HEK293T (cell line): ENCODE measurements at regions not wholly inside any gene's neighbourhood (a gene's known extent, or its start where the extent isn't known, plus 50 kb on each side); places are given as distances from the start of the nearest gene placed in this dataset.

Source experiments
- ARNT ChIP-seq: fragments of 450-650 bp; IDR thresholded peaks from 2 replicates; pipeline ENCODE4 v1.6.1; 2017; ENCODE audit warnings: mild to moderate bottlenecking
- BHLHE40 ChIP-seq: fragments of 450-650 bp; IDR thresholded peaks from 2 replicates; pipeline ENCODE4 v1.6.1; 2016; ENCODE audit warnings: mild to moderate bottlenecking, moderate library complexity, borderline replicate concordance
- CTBP1 ChIP-seq: fragments of 450-650 bp; IDR thresholded peaks from 2 replicates; pipeline ENCODE4 v1.6.1; 2016; ENCODE audit warnings: borderline replicate concordance
- ELF4 ChIP-seq: fragments of 450-650 bp; IDR thresholded peaks from 2 replicates; pipeline ENCODE4 v1.6.1; 2017; ENCODE audit warnings: antibody characterized with exemption
- FOXA1 ChIP-seq: fragments of 450-650 bp; IDR thresholded peaks from 2 replicates; pipeline ENCODE4 v1.6.1; 2016; ENCODE audit warnings: mild to moderate bottlenecking
- FOXK2 ChIP-seq: fragments of 450-650 bp; IDR thresholded peaks from 2 replicates; pipeline ENCODE4 v1.6.1; 2016; ENCODE audit warnings: mild to moderate bottlenecking
- FOXM1 ChIP-seq: fragments of 450-650 bp; IDR thresholded peaks from 2 replicates; pipeline ENCODE4 v1.6.1; 2017; ENCODE audit warnings: mild to moderate bottlenecking, borderline replicate concordance
- HDGF ChIP-seq: fragments of 450-650 bp; IDR thresholded peaks from 2 replicates; pipeline ENCODE4 v1.6.1; 2017; ENCODE audit warnings: antibody characterized with exemption, borderline replicate concordance
- LEF1 ChIP-seq: fragments of 450-650 bp; IDR thresholded peaks from 2 replicates; pipeline ENCODE4 v1.6.1; 2017; ENCODE audit warnings: mild to moderate bottlenecking, borderline replicate concordance
- SP1 ChIP-seq: fragments of 450-650 bp; IDR thresholded peaks from 2 replicates; pipeline ENCODE4 v1.6.1; 2017
- SUZ12 ChIP-seq: fragments of 450-650 bp; IDR thresholded peaks from 2 replicates; pipeline ENCODE4 v1.6.1; 2016; ENCODE audit warnings: mild to moderate bottlenecking
- TARDBP ChIP-seq: fragments of 450-650 bp; IDR thresholded peaks from 2 replicates; pipeline ENCODE4 v1.6.1; 2016

DNA sequence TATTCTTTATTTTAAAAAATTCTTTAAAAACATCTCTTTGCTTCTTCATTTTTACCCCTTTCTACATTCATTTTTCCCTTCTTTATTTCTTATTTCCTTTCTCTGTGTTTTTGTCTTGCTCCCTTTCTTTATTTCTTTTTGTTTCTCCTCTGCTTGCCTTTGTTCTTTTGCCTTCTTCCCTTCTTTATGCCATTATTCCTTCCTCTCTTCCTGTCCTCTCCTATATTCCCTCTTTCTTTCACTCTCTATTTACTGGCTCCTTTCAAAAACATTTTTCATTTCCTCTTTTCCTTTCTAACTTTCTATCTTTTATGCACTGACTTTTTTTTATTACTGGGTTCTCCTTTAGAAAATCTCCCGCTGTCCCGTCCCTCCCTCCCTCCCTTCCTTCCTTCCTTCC, 102.2 kb downstream of the RBMX2 start:
- TF ChIP-seq BHLHE40 (no peak), FOXA1 (no peak), TARDBP (no peak), ARNT (no peak), FOXM1 (no peak), LEF1 (no peak), SUZ12 (no peak), SP1 (no peak), CTBP1 (no peak), HDGF (no peak), FOXK2 (no peak), ELF4 (no peak)
